Keratinocyte (primary cell): ENCODE measurements at regions not wholly inside any gene's neighbourhood (a gene's known extent, or its start where the extent isn't known, plus 50 kb on each side); places are given as distances from the start of the nearest gene placed in this dataset.

Experiments used
- CTCF ChIP-seq, 3 experiments: IDR thresholded peaks in 1 of 3; conservative IDR thresholded peaks in 1 of 3; optimal IDR thresholded peaks in 1 of 3; 2 replicates in 2 of 3; 3 replicates in 1 of 3; pipeline versions ENCODE3 to v1.5.1; 2011; ENCODE audit warnings: low read length in 3 of 3, mild to moderate bottlenecking in 3 of 3, moderate library complexity in 2 of 3, control low read depth in 1 of 3, inconsistent platforms in 1 of 3; ENCODE audit not compliant: insufficient read depth in 2 of 3; ENCODE audit errors: extremely low read depth in 1 of 3
- EZH2 ChIP-seq: IDR thresholded peaks from one replicate; pipeline ENCODE4 v1.6.1; 2012; ENCODE audit warnings: inconsistent platforms, mild to moderate bottlenecking, low read length, moderate library complexity

- TF ChIP-seq EZH2 (no peak), CTCF (optimal IDR thresholded peaks at IDR 0.05 in 1 of 3, IDR thresholded peaks at IDR 0.05 in 1 of 3, conservative IDR thresholded peaks at IDR 0.05 in 1 of 3; ENCODE audit: extremely low read depth in 1 of 3, insufficient read depth in 2 of 3, low read length in 3 of 3) (no peak)
Measured at GRCh38 chr6:80548532-80548931, 442.1 kb downstream of the BCKDHB start.
